Right lobe of liver (tissue), 6 donors: ENCODE measurements at regions not wholly inside any gene's neighbourhood (a gene's known extent, or its start where the extent isn't known, plus 50 kb on each side); places are given as distances from the start of the nearest gene placed in this dataset.

Experiments
- ATAC-seq, 4 donors: fragments of 200-7000 bp; cut with Tn5 transposase; one replicate each; pipeline ENCODE4 v1.9.1; 2020; ENCODE audit warnings: mild to moderate bottlenecking in 4 of 4, moderate library complexity in 4 of 4
- DNase-seq, 3 donors: peaks; one replicate each; pipeline ENCODE4 v3.0.0-alpha.2; 2020
- H3K27ac ChIP-seq, 3 donors: fragments of 200-600 bp; one replicate each; pipeline ENCODE4 v1.8.0; 2022
- H3K27me3 ChIP-seq, 2 donors: fragments of 200-600 bp; one replicate each; pipeline ENCODE4 v1.8.0; 2022
- H3K36me3 ChIP-seq, 4 donors: fragments of 200-600 bp; sonication (generic) in 1 of 4; one replicate each; pipeline versions ENCODE4 v1.5.1 to v1.8.0; 2017 to 2022; ENCODE audit warnings: control low read depth in 1 of 4
- H3K4me1 ChIP-seq, 4 donors: fragments of 200-600 bp; sonication (generic) in 1 of 4; one replicate each; pipeline versions ENCODE4 v1.5.1 to v1.8.0; 2017 to 2022; ENCODE audit warnings: control low read depth in 1 of 4
- H3K4me3 ChIP-seq, 3 donors: fragments of 200-600 bp; one replicate each; pipeline ENCODE4 v1.8.0; 2022
- H3K9me3 ChIP-seq, 4 donors: fragments of 200-600 bp; sonication (generic) in 1 of 4; one replicate each; pipeline versions ENCODE4 v1.5.1 to v1.8.0; 2017 to 2022; ENCODE audit warnings: control low read depth in 1 of 4
- CTCF ChIP-seq, 4 donors: fragments of 200-600 bp in 3 of 4; fragments of 450-650 bp in 1 of 4; IDR thresholded peaks; one replicate each; pipeline versions ENCODE4 v1.5.1 to v1.8.0; 2016 to 2022; ENCODE audit warnings: antibody characterized with exemption in 4 of 4, mild to moderate bottlenecking in 2 of 4
- POLR2A ChIP-seq: fragments of 450-650 bp; IDR thresholded peaks from one replicate; pipeline ENCODE4 v1.6.1; 2017; ENCODE audit warnings: antibody characterized with exemption, mild to moderate bottlenecking
- WGBS: methylation state at CpG from one replicate; pipeline ENCODE4 v1.1.6; 2018; ENCODE audit warnings: low coverage, low lambda C conversion rate; ENCODE audit not compliant: insufficient coverage; ENCODE audit errors: missing lambda C conversion rate; 5-methylcytosine and 5-hydroxymethylcytosine counted together
- intact Hi-C, 2 donors: fragments of 100-400 bp; cut with DNase I; formaldehyde crosslinking; loops; one replicate each; pipeline versions ENCODE4 v1.11.2 to v1.14.1; 2022
- donor health status: DM: no; HTN: yes; CAD: no.
- donor health status: DM: no; HTN: no; CAD: no.
- donor health status: DM: no; HTN: no; CAD: no.
- donor health status: DM: no; HTN: yes; CAD: no.
- donor health status: DM: no; HTN: yes; CAD: no.

DNA sequence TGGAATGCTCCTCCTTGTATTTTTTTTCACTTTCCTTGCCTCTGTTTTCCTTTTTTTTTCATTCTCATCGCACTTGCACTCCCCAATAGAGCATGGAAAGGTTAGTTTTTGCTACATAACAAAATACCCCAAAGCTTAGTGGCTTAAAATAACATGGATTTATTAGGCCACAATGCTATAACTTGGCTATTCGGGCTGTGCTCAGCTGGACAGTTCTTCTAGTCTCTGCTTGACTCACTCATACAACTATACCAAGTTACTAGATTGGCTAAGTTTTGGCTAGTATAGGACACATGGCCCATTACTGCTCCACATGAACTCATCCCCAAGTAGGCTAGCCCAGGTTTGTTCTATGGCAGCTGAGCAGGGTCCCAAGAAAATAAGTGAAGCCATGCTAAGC lies 94.5 kb upstream of the ANKEF1 start:
- H3K27ac ChIP-seq = no peak overlapping the region
- intact Hi-C loops = no loop called here
- H3K4me3 ChIP-seq = no peak overlapping the region
- no peaks in the 10 kb centered on the region for H3K36me3 ChIP-seq
- ATAC-seq (no peak), DNase-seq (no peak)
- H3K9me3 ChIP-seq = no peaks in the 10 kb centered on the region
- 48% methylated on average over 2 of the region's 2 CpGs for WGBS
- H3K27me3 ChIP-seq = peaks cover 0 to 4% of the 10 kb centered on the region in 2 donors
- H3K4me1 ChIP-seq = no peaks in the 10 kb centered on the region
- TF ChIP-seq CTCF (IDR thresholded peaks at IDR 0.05) (no peak), POLR2A (no peak)

GRCh38 chr20:9939231-9939630 lies 95.6 kb upstream of the ANKEF1 start:
- ATAC-seq (no peak), DNase-seq (no peak)
- TF ChIP-seq CTCF (IDR thresholded peaks at IDR 0.05) (no peak), POLR2A (no peak)
- H3K27ac ChIP-seq = no peak overlapping the region
- intact Hi-C loops = no loop called here
- no peaks in the 10 kb centered on the region for H3K4me1 ChIP-seq
- 49% methylated on average over 2 of the region's 2 CpGs for WGBS
- peaks cover 0 to 4% of the 10 kb centered on the region in 2 donors for H3K27me3 ChIP-seq
- no peak overlapping the region for H3K4me3 ChIP-seq
- H3K9me3 ChIP-seq = no peaks in the 10 kb centered on the region
- H3K36me3 ChIP-seq = no peaks in the 10 kb centered on the region

- intact Hi-C loops = no loop called here
- H3K9me3 ChIP-seq = no peaks in the 10 kb centered on the region
- H3K4me1 ChIP-seq = no peaks in the 10 kb centered on the region
- no peaks in the 10 kb centered on the region for H3K27me3 ChIP-seq
- H3K4me3 ChIP-seq = no peak overlapping the region
- DNase-seq (no peak), ATAC-seq (no peak)
- H3K27ac ChIP-seq = no peak overlapping the region
- H3K36me3 ChIP-seq = no peaks in the 10 kb centered on the region
- no peak for TF ChIP-seq CTCF (IDR thresholded peaks at IDR 0.05)
- TF ChIP-seq POLR2A = no peak
Observed at GRCh38 chr20:9935285-9935684, 96.4 kb upstream of the PAK5 start.

DNA sequence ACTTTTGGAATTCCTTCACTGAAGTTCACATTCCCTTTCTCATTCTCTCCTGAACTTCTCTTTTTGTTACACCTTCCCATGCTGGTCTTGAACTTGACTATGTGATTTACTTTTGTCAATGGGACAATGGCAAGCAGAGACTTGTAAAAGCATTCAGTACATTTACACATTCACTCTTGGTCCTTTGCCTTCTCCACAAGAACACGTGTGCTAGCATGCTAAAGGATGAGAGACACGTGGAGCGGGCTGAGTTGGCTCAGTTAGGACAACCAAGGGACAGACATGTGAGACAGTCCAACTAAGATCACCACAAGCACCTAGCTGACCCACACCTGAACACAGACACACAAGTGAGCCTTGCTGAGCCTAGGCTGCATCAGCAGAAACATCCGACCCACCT lies 91.3 kb upstream of the PAK5 start:
- intact Hi-C loops = no loop called here
- no peaks in the 10 kb centered on the region for H3K9me3 ChIP-seq
- H3K4me3 ChIP-seq = no peak overlapping the region
- H3K4me1 ChIP-seq = no peaks in the 10 kb centered on the region
- DNase-seq (no peak), ATAC-seq (no peak)
- 66% methylated on average over 4 of the region's 4 CpGs for WGBS
- TF ChIP-seq POLR2A (no peak), CTCF (IDR thresholded peaks at IDR 0.05) (no peak)
- no peaks in the 10 kb centered on the region for H3K27me3 ChIP-seq
- H3K27ac ChIP-seq = no peak overlapping the region
- no peaks in the 10 kb centered on the region for H3K36me3 ChIP-seq

DNA sequence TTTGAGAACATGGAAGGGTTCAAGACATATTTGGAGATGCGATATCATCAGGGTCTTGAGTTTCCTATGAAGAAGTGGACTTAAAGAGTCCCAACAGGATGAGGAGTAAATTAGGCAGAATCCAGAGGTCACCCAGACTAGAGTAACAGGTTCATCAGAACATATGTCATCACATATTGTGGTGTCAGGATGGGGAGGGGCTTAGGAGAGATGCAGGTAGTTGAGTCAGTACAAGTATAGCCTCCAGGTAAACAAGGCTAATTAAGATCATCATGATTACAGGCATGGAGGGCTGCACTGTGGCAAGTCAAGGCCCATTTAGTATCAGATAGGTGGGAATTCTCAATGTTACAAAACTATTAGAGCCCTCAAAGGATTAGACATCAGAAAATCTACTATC lies 90.1 kb upstream of the PAK5 start:
- H3K9me3 ChIP-seq = no peaks in the 10 kb centered on the region
- no peaks in the 10 kb centered on the region for H3K36me3 ChIP-seq
- no peak for TF ChIP-seq CTCF (IDR thresholded peaks at IDR 0.05)
- no peak for TF ChIP-seq POLR2A
- ATAC-seq (no peak), DNase-seq (no peak)
- H3K27ac ChIP-seq = no peak overlapping the region
- intact Hi-C loops = no loop called here
- H3K4me1 ChIP-seq = no peaks in the 10 kb centered on the region
- no peak overlapping the region for H3K4me3 ChIP-seq
- no peaks in the 10 kb centered on the region for H3K27me3 ChIP-seq
- WGBS = 71% methylated on average over 1 of the region's 1 CpG
